ENCODE measurements at regions not wholly inside any gene's neighbourhood (a gene's known extent, or its start where the extent isn't known, plus 50 kb on each side); places are given as distances from the start of the nearest gene placed in this dataset.
A peak's percentile ranks its signal among the peaks of the same experiment; 100 is the strongest.

- Histone ChIP-seq H3K4me1 (no peaks in the 10 kb centered on the region), H3K27me3 (no peaks in the 10 kb centered on the region), H3K9me3 (no peaks in the 10 kb centered on the region), H3K36me3 (no peaks in the 10 kb centered on the region), H3K27ac (no peak overlapping the region), H3K4me3 (no peak overlapping the region)
- intact Hi-C loops (cut with DNase I; ENCODE audit: low total_unique reads): no loop called here
- no peak for DNase-seq
- TF ChIP-seq POLR2A (IDR thresholded peaks at IDR 0.05) (no peak), CTCF (IDR thresholded peaks at IDR 0.05) (no peak)
Observed at GRCh38 chr6:6714118-6714897, 125.8 kb downstream of the LY86 start.

- intact Hi-C loops (cut with DNase I; ENCODE audit: low total_unique reads): no loop called here
- DNase-seq: no peak
- Histone ChIP-seq H3K4me3 (no peak overlapping the region), H3K4me1 (no peaks in the 10 kb centered on the region), H3K27me3 (no peaks in the 10 kb centered on the region), H3K27ac (no peak overlapping the region), H3K36me3 (no peaks in the 10 kb centered on the region), H3K9me3 (no peaks in the 10 kb centered on the region)
- TF ChIP-seq POLR2A (IDR thresholded peaks at IDR 0.05) (no peak), CTCF (IDR thresholded peaks at IDR 0.05) (no peak)
Observed at GRCh38 chr6:6714953-6715352, 126.4 kb downstream of the LY86 start.

GRCh38 chr6:6715465-6715864, 126.9 kb downstream of the LY86 start:
- intact Hi-C loops (cut with DNase I; ENCODE audit: low total_unique reads): no loop called here

GRCh38 chr6:6716998-6717763, 128.7 kb downstream of the LY86 start:
- intact Hi-C loops (cut with DNase I; ENCODE audit: low total_unique reads): no loop called here
- no peak overlapping the region for H3K4me3 ChIP-seq
- no peak for DNase-seq
- peak overlapping the region in 1 of 2 donors; percentile 76 for H3K27ac ChIP-seq
- no peaks in the 10 kb centered on the region for H3K4me1 ChIP-seq
- no peaks in the 10 kb centered on the region for H3K27me3 ChIP-seq
- H3K9me3 ChIP-seq: no peaks in the 10 kb centered on the region
- H3K36me3 ChIP-seq: no peaks in the 10 kb centered on the region
- TF ChIP-seq POLR2A (IDR thresholded peaks at IDR 0.05) (no peak), CTCF (IDR thresholded peaks at IDR 0.05) (no peak)

More at GRCh38 chr6:6715465-6715864, 126.9 kb downstream of the LY86 start:
- Histone ChIP-seq H3K27ac (no peak overlapping the region), H3K4me3 (no peak overlapping the region), H3K4me1 (no peaks in the 10 kb centered on the region), H3K9me3 (no peaks in the 10 kb centered on the region), H3K36me3 (no peaks in the 10 kb centered on the region), H3K27me3 (no peaks in the 10 kb centered on the region)
- DNase-seq: no peak
- TF ChIP-seq CTCF (IDR thresholded peaks at IDR 0.05): no peak
- no peak for TF ChIP-seq POLR2A (IDR thresholded peaks at IDR 0.05)

GRCh38 chr6:6717953-6718352, 129.4 kb downstream of the LY86 start:
- no peak overlapping the region for H3K4me3 ChIP-seq
- H3K36me3 ChIP-seq: no peaks in the 10 kb centered on the region
- H3K9me3 ChIP-seq: no peaks in the 10 kb centered on the region
- intact Hi-C loops (cut with DNase I; ENCODE audit: low total_unique reads): no loop called here
- H3K27ac ChIP-seq: peak overlapping the region in 1 of 2 donors; percentile 76
- H3K27me3 ChIP-seq: no peaks in the 10 kb centered on the region
- no peaks in the 10 kb centered on the region for H3K4me1 ChIP-seq
- DNase-seq: peak in 1 of 2 donors; percentile 54
- no peak for TF ChIP-seq POLR2A (IDR thresholded peaks at IDR 0.05)
- TF ChIP-seq CTCF (IDR thresholded peaks at IDR 0.05): no peak

Data from uterus (tissue), 3 donors.